Left forelimb (tissue), 1 donor: ENCODE measurements at regions not wholly inside any gene's neighbourhood (a gene's known extent, or its start where the extent isn't known, plus 50 kb on each side); places are given as distances from the start of the nearest gene placed in this dataset.

Source experiments
- DNase-seq: peaks from one replicate; pipeline ENCODE4 v3.0.0-alpha.2; 2018; ENCODE audit warnings: low spot score

GRCh38 chr15:101551696-101552591 is 62.4 kb upstream of the PCSK6 start:
- DNase-seq: peak; percentile 33

- DNase-seq: no peak
Observed at GRCh38 chr15:101550124-101550523, 60.6 kb upstream of the PCSK6 start.

GRCh38 chr15:101549647-101550046 is 60.1 kb upstream of the PCSK6 start:
- peak; percentile 12 for DNase-seq

- DNase-seq: no peak
Observed at GRCh38 chr15:101547737-101548136, 58.2 kb upstream of the PCSK6 start.

GRCh38 chr15:101545548-101546505 is 56.3 kb upstream of the PCSK6 start:
- peak; percentile 26 for DNase-seq

GRCh38 chr15:101544613-101544945 is 55.1 kb upstream of the PCSK6 start:
- DNase-seq: no peak

GRCh38 chr15:101543926-101544612 is 54.6 kb upstream of the PCSK6 start:
- DNase-seq: no peak

GRCh38 chr15:101543431-101543830 is 53.9 kb upstream of the PCSK6 start:
- no peak for DNase-seq

- no peak for DNase-seq
Observed at GRCh38 chr15:101543026-101543390, 53.5 kb upstream of the PCSK6 start.

GRCh38 chr15:101542306-101543025 is 53.0 kb upstream of the PCSK6 start:
- DNase-seq: peak; percentile 65

GRCh38 chr15:101541501-101542292 is 52.2 kb upstream of the PCSK6 start:
- peak; percentile 59 for DNase-seq

GRCh38 chr15:101540480-101541239 is 51.2 kb upstream of the PCSK6 start:
- DNase-seq: peak; percentile 53

- peak; percentile 47 for DNase-seq
Observed at GRCh38 chr15:101539930-101540329, 50.4 kb upstream of the PCSK6 start.

GRCh38 chr15:101539492-101539891 is 50.0 kb upstream of the PCSK6 start:
- peak; percentile 17 for DNase-seq
